ENCODE measurements at regions not wholly inside any gene's neighbourhood (a gene's known extent, or its start where the extent isn't known, plus 50 kb on each side); places are given as distances from the start of the nearest gene placed in this dataset.

- no peak for TF ChIP-seq YY2 (tag by site-specific recombination; IDR thresholded peaks at IDR 0.05)
- TF ChIP-seq ZNF133 (tag by site-specific recombination; IDR thresholded peaks at IDR 0.05), result no peak
- TF ChIP-seq ZFP69B (tag by site-specific recombination; IDR thresholded peaks at IDR 0.05), result no peak
- no peak for TF ChIP-seq ZNF433 (tag by site-specific recombination; IDR thresholded peaks at IDR 0.05; ENCODE audit: low read depth)
- TF ChIP-seq SP7 (tag by site-specific recombination; IDR thresholded peaks at IDR 0.05), result no peak
- no peak for TF ChIP-seq ZNF626 (tag by site-specific recombination; IDR thresholded peaks at IDR 0.05)
Measured at GRCh38 chr6:41476401-41476800, 69.8 kb upstream of the FOXP4 start (continued).

GRCh38 chr6:41477572-41477971 is 68.6 kb upstream of the FOXP4 start:
- POLR2A ChIA-PET, result no interaction called here
- H3K36me3 ChIP-seq (ENCODE audit: control insufficient read depth in 2 of 2, insufficient read depth in 1 of 2, low read length in 2 of 2), result no peaks in the 10 kb centered on the region
- TF ChIP-seq ZNF610 (tag by site-specific recombination; IDR thresholded peaks at IDR 0.05; ENCODE audit: borderline replicate concordance), result no peak
- TF ChIP-seq ZBTB17 (tag by site-specific recombination; IDR thresholded peaks at IDR 0.05), result peak; percentile 84
- 0 out of 2 replicates have a peak, but pooled peaks have one; percentile 17 for TF ChIP-seq MYNN (tag by site-specific recombination; IDR thresholded peaks at IDR 0.05; ENCODE audit: borderline replicate concordance)
- no peaks in the 10 kb centered on the region for H3K9me3 ChIP-seq (ENCODE audit: control insufficient read depth, insufficient read depth, low read depth, low read length)
- H3K4me1 ChIP-seq (ENCODE audit: control insufficient read depth, insufficient read depth, low read length), result peaks cover 9% of the 10 kb centered on the region
- H3K27ac ChIP-seq (ENCODE audit: extremely low read depth, low read depth, low read length), result no peak overlapping the region
- CTCF ChIA-PET, result interaction anchor here (0.6 to 1.2 kb wide), 4 partner anchors 104 to 126 kb away, joined by 3 to 5 read pairs (median 4); no protein-coding TSS in a partner anchor
- no peak overlapping the region for H3K4me3 ChIP-seq (ENCODE audit: low read depth, low read length)

DNA sequence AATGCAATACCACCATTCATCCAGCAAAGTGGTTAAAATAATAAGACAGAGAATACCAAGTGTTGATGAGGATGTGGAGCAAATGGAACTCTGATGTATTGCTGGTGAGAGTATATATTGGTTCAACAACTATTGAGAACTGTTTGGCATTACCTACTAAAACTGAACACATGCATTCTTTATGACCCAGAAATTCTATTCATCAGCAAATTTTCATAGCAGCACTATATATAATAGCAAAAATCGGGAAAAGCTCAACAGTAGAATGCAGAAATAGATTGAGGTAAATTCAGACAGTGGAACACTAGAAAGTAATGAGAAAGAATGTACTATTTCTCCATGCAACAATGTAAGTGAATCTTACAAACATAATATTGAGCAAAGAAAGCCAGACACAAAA is 62.2 kb upstream of the FOXP4 start:
- H3K4me1 ChIP-seq (ENCODE audit: control insufficient read depth, insufficient read depth, low read length), result peaks cover 12% of the 10 kb centered on the region
- no peaks in the 10 kb centered on the region for H3K9me3 ChIP-seq (ENCODE audit: control insufficient read depth, insufficient read depth, low read depth, low read length)
- CTCF ChIA-PET, result interaction anchor here (1.0 to 2.6 kb wide), 4 partner anchors 9 to 115 kb away, joined by 3 to 7 read pairs (median 5); no protein-coding TSS in a partner anchor
- POLR2A ChIA-PET, result no interaction called here
- H3K36me3 ChIP-seq (ENCODE audit: control insufficient read depth in 2 of 2, insufficient read depth in 1 of 2, low read length in 2 of 2), result no peaks in the 10 kb centered on the region
- no peak overlapping the region for H3K4me3 ChIP-seq (ENCODE audit: low read depth, low read length)
- TF ChIP-seq ZNF585B (tag by site-specific recombination; IDR thresholded peaks at IDR 0.05), result no peak
- no peak for TF ChIP-seq ZFP69B (tag by site-specific recombination; IDR thresholded peaks at IDR 0.05)
- TF ChIP-seq ZNF132 (tag by site-specific recombination; IDR thresholded peaks at IDR 0.05; ENCODE audit: borderline replicate concordance), result no peak
- TF ChIP-seq EGR2 (tag by site-specific recombination; IDR thresholded peaks at IDR 0.05; ENCODE audit: low read depth), result no peak
- no peak for TF ChIP-seq ZNF16 (tag by site-specific recombination; IDR thresholded peaks at IDR 0.05; ENCODE audit: low read depth)
- TF ChIP-seq ZNF747 (tag by site-specific recombination; IDR thresholded peaks at IDR 0.05), result no peak
- TF ChIP-seq ZNF837 (tag by site-specific recombination; IDR thresholded peaks at IDR 0.05), result no peak
- no peak for TF ChIP-seq ZNF174 (tag by site-specific recombination; IDR thresholded peaks at IDR 0.05)
- TF ChIP-seq, protein P1, sequence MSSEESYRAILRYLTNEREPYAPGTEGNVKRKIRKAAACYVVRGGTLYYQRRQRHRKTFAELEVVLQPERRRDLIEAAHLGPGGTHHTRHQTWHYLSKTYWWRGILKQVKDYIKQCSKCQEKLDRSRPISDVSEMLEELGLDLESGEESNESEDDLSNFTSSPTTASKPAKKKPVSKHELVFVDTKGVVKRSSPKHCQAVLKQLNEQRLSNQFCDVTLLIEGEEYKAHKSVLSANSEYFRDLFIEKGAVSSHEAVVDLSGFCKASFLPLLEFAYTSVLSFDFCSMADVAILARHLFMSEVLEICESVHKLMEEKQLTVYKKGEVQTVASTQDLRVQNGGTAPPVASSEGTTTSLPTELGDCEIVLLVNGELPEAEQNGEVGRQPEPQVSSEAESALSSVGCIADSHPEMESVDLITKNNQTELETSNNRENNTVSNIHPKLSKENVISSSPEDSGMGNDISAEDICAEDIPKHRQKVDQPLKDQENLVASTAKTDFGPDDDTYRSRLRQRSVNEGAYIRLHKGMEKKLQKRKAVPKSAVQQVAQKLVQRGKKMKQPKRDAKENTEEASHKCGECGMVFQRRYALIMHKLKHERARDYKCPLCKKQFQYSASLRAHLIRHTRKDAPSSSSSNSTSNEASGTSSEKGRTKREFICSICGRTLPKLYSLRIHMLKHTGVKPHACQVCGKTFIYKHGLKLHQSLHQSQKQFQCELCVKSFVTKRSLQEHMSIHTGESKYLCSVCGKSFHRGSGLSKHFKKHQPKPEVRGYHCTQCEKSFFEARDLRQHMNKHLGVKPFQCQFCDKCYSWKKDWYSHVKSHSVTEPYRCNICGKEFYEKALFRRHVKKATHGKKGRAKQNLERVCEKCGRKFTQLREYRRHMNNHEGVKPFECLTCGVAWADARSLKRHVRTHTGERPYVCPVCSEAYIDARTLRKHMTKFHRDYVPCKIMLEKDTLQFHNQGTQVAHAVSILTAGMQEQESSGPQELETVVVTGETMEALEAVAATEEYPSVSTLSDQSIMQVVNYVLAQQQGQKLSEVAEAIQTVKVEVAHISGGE (tag by site-specific recombination; conservative IDR thresholded peaks at IDR 0.05; ENCODE audit: low read depth), result no peak
- no peak for TF ChIP-seq ZNF366 (tag by site-specific recombination; conservative IDR thresholded peaks at IDR 0.05)
- TF ChIP-seq ZBTB44 (tag by site-specific recombination; IDR thresholded peaks at IDR 0.05), result no peak
- TF ChIP-seq ZNF777 (tag by site-specific recombination; IDR thresholded peaks at IDR 0.05; ENCODE audit: borderline replicate concordance), result no peak
- TF ChIP-seq ZNF341 (tag by site-specific recombination; IDR thresholded peaks at IDR 0.05; ENCODE audit: low read depth), result no peak
- TF ChIP-seq ZNF600 (tag by site-specific recombination; IDR thresholded peaks at IDR 0.05), result no peak
- no peak for TF ChIP-seq ZSCAN4 (tag by site-specific recombination; IDR thresholded peaks at IDR 0.05)
- no peak for TF ChIP-seq ZNF544 (tag by site-specific recombination; IDR thresholded peaks at IDR 0.05)
- TF ChIP-seq ZNF658 (tag by site-specific recombination; IDR thresholded peaks at IDR 0.05), result no peak
- TF ChIP-seq ZNF239 (tag by site-specific recombination; IDR thresholded peaks at IDR 0.05), result no peak
- TF ChIP-seq ZNF202 (tag by site-specific recombination; IDR thresholded peaks at IDR 0.05; ENCODE audit: borderline replicate concordance), result no peak
- H3K27ac ChIP-seq (ENCODE audit: extremely low read depth, low read depth, low read length), result no peak overlapping the region
